SW480 (cell line): ENCODE measurements at regions not wholly inside any gene's neighbourhood (a gene's known extent, or its start where the extent isn't known, plus 50 kb on each side); places are given as distances from the start of the nearest gene placed in this dataset.
"Not testable (repeated sequence)": the region's sequence is repeated elsewhere in the genome, so short reads cannot be mapped to it uniquely, and the experiment has no call there.

ENCODE experiments used
- DNase-seq: peaks from one replicate; pipeline ENCODE4 v3.0.0-alpha.2; 2016; ENCODE audit warnings: low spot score

GRCh38 chr17:53046781-53047180 is 775.9 kb upstream of the KIF2B start:
- no peak for DNase-seq

- DNase-seq, result no peak
Measured at GRCh38 chr17:53039981-53040380, 782.7 kb upstream of the KIF2B start.

- no peak for DNase-seq
Measured at GRCh38 chr17:53033297-53033696, 789.4 kb upstream of the KIF2B start.

DNA sequence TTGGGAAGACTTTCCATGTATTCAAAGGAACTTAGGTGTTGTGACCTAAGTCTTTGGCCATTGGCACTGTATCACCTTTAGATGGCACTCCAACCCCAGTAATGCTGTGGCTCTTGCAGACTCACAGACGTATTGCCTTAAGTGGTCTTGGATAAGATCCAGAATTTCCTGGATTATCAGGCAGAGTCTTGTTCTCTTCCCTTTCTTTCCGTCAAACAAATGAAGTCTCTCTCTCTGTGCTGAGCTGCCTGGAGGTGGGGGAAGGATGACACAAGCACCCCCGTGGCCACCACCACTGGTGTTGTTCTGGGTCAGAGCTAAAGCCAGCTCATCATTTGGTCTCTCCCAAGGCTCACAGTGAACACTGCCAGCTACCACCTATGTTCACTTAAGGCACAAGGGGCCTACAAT is 789.9 kb upstream of the KIF2B start:
- DNase-seq, result peak; percentile 57

- DNase-seq, result no peak
Measured at GRCh38 chr17:53017227-53017626, 805.5 kb upstream of the KIF2B start.

GRCh38 chr17:53016085-53016484 is 806.6 kb upstream of the KIF2B start:
- DNase-seq, result no peak

DNA sequence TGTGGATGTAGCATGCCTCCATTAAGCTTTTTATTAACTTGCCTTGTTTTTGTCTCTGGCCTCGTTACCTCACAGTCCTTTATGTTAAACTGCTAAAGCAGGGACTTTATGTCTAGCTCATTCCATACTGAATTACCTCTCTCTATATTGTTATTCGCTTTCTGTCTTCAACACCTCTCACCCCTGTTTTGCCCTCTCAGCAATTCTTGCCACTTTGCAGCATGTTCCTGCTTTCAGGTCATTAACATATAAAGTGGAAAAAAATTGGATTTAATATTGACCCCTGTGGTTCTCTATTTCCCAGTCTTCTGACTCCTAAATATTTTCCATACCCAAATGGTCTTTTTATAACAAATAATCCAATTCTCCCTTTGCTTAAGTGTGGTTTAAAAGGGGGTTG is 810.4 kb upstream of the KIF2B start:
- DNase-seq, result no peak

GRCh38 chr17:53006006-53006405 is 816.7 kb upstream of the KIF2B start:
- DNase-seq, result no peak

GRCh38 chr17:53004902-53005301 is 817.8 kb upstream of the KIF2B start:
- DNase-seq, result no peak

GRCh38 chr17:52995881-52996280 is 826.8 kb upstream of the KIF2B start:
- DNase-seq, result no peak

DNA sequence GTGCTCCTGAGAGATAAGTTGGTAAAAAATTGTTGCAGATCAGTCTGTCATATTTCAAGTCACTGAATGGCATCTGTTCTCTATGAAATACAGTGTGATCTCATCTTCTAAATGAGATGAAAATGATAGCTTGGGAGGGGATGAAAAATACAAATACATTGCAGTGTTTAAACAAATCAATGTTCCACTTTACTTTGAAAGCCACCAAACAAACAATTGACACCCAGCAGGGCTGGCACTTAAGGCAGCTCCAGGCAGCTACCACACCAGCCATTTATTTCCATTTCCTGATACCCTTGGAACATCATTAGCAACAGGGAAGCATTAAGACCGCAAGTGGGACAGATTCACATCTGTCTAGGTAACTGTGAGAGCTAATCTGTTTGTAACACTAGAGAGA is 827.6 kb upstream of the KIF2B start:
- DNase-seq, result no peak

DNA sequence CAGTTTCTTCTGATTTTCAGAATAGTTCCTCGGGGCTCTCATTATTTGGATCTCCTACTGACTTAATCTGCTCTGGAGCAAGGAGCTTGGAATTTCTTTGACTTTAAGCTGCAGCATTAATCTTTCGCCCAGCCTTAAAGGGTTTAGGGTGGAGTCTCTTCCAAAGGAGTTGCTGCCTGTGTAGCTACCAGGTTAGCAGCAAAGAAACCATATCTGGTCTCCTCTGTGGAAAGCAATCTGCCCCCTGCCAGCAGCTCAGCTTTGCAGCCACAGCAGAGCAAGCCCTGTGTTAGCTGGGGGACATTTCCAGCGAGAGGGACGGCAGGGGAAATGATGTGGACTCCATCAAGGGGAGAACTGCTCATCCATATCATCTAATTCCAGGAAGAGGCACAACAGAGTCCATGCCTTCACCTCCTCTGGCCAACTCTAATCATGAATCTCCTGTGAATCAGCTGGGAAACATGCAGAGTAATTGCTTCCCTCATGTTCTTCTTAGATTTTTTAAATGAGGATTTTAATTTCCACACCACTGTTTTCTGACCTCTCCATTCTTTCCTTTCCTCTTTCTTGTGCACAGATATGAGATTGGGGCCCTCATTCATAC is 827.6 kb upstream of the CA10 start:
- DNase-seq, result no peak

DNA sequence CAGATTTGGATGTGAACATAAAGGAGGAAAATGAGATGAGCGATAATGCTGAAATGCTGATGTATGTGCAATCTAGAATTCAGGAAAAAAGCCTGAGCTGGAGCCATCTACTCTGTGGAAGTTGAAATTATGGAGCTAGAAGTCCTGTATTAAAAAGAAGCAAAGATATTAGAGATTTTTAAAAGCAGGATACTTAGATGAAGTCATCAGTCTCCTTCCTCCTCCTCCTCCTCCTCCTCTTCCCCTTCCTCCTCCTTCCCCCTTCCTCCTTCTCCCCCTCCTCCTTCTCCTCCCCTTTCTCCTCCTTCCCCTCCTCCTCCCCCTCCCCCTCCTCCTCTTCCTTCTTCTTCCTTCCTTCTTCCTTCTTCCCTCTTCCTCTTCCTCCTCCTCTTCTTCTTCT is 823.8 kb upstream of the CA10 start:
- no peak for DNase-seq

- DNase-seq, result no peak
Measured at GRCh38 chr17:52979921-52980320, 821.4 kb upstream of the CA10 start.

DNA sequence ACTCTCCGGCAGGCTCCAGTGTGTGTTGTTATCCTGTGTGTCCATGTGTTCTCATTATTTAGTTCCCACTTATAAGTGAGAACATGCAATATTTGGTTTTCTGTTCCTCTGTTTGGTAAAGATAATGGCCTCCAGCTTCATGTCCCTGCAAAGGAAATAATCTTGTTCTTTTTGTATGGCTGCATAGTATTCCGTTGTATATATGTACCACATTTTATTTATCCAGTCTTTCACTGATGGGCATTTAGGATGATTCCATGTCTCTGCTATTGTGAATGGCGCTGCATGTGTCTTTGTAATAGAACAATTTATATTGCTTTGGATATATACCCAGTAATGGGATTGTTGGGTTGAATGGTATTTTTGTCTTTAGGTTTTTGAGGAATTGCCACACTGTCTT is 807.3 kb upstream of the CA10 start:
- no peak for DNase-seq

DNA sequence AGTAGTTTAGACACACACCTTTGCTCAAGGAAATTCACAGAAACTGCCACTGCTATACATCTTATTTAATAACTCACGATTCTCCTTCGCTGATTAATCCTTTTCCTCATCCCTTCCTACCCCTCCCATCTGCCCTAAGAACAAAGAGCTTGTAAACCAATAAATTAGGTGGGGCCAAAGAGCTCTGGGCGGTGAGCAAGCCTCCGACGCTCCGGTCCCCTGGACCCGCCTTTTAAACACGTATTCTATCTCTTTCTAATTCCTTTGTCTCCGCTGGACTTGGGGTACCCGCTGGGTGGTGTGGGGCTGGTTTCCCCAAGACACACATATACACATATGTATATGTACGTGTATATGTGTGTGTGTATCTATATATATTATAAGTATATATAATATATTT is 803.2 kb upstream of the CA10 start:
- DNase-seq, result not testable (repeated sequence)

DNA sequence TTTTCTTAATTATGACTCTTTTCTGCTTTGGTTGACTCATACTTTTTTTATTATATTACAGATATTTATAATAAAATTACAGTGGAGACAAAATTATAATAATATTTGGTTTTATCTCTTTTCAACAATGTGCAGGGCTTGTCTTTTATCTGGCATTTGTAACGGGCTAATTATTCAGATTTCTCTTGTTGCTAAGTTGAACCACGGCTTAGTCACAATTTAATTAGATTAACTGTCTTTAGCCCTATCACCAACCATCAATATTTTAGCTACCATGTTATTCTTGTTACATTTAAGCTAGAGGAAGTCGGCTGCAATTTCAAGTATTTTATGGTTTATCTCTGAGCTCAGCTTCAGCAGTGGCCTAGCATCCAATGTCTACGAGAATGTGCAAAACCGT is 798.9 kb upstream of the CA10 start:
- DNase-seq, result no peak

DNA sequence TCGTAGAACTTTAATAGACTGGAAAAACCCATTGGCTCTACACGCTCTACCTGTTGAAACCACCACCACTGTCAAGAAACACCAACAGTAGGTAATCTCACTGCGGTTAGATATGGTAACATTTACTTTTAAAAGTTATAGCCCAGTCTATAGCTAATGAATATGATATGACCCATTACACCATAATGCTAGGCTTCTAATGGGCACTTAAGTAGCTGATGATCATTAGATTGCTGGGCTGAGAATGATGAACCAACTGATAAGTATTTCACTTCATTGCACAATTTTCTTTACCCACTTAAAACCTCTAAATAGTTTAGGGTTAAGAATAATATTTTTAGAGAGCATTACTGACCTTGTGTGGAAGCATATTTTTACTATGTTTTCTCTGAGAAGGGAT is 788.9 kb upstream of the CA10 start:
- DNase-seq, result no peak

- no peak for DNase-seq
Measured at GRCh38 chr17:52938623-52939230, 780.2 kb upstream of the CA10 start.

GRCh38 chr17:52930581-52930980 is 772.1 kb upstream of the CA10 start:
- no peak for DNase-seq

DNA sequence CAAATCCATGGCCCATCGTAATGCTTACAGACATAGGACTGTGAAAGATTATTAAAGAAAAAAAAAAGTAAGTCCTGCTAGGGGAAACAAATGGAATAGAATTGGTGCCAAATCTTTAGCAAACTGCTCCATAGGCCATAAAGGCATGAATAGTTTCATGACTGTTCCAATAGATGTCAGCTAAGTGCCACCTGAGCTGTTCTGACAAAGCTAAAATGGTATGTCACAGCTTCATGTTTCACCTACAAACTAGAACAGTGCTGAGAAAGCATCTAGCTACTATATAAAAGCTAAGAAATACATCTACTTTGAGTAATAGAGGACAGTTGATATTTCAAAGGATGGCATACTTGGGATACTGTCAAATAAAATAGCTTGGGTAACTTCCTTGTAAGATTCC is 771.6 kb upstream of the CA10 start:
- no peak for DNase-seq

- DNase-seq, result no peak
Measured at GRCh38 chr17:52923658-52924057, 765.1 kb upstream of the CA10 start.

DNA sequence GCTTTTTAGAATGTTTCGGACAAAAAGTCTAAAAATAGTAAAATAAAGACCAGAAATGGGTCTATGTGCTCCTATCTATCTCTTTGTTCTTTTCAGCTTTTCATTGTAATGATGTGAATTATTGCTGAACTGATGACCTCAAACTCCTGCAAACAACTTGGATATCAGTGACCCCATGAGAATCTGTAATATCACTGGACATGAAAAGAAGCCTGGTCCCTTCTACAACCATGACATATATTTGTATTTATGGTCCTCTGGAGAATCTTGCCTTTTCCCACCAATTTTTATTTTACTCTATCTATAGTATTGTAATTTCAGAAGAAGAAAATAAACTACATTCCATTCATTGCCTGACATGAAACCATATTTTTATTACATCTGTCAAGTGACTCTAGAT is 740.7 kb upstream of the CA10 start:
- DNase-seq, result no peak

DNA sequence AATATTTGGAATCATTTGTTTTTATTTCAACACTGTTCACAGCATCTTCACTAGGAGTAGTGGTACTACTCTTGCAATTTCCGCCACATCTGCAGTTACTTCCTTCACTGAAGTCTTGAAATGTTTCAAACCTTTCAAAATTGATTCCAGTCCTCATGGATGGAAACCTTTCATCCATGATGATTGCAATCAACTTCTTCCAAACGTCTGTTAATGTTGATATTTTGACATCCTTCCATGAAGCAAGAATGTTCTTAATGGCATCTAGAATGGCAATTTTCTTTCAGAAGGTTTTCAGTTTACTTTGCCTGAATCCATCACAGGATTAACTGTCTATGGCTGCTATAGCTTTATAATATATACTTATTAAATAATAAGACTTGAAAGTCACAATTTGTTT is 736.8 kb upstream of the CA10 start:
- no peak for DNase-seq
